Ovary (tissue), 3 donors: ENCODE measurements at regions not wholly inside any gene's neighbourhood (a gene's known extent, or its start where the extent isn't known, plus 50 kb on each side); places are given as distances from the start of the nearest gene placed in this dataset.

Source experiments
- EP300 ChIP-seq: sonication (generic); formaldehyde crosslinking; IDR thresholded peaks from one replicate; pipeline ENCODE4 v1.6.1; 2017; ENCODE audit warnings: antibody characterized with exemption
- POLR2A ChIP-seq: fragments of 450-650 bp; IDR thresholded peaks from one replicate; pipeline ENCODE4 v1.6.1; 2017; ENCODE audit warnings: antibody characterized with exemption, mild to moderate bottlenecking, moderate library complexity
- TF ChIP-seq, protein P1 (sequence below), 3 donors: fragments of 450-650 bp in 2 of 3; fragments of 200-600 bp in 1 of 3; IDR thresholded peaks; one replicate each; pipeline versions ENCODE4 v1.5.1 to v1.8.0; 2016 to 2022; ENCODE audit warnings: antibody characterized with exemption in 3 of 3, mild to moderate bottlenecking in 1 of 3
- donor health status: DM: no; HTN: no; CAD: no.

DNA sequence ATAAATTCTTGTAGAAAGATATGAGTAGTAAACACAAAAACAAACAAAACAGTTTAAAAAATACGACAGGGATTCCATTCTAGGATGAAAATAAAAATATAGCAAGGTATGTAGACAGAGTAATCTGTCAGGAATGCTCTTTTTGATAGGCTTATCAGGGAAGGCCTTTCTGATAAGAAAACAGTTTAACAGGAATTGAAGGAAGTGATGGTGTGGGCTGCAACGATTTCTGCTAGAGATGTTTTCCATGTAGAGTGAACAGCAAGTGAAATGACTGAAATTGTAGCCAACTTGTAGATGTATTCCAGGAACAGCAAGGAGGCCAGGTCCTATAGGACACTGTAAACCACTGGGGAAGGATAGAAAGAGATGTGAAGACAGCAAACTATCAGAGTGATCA is 689.7 kb upstream of the GJE1 start:
- TF ChIP-seq, protein P1, sequence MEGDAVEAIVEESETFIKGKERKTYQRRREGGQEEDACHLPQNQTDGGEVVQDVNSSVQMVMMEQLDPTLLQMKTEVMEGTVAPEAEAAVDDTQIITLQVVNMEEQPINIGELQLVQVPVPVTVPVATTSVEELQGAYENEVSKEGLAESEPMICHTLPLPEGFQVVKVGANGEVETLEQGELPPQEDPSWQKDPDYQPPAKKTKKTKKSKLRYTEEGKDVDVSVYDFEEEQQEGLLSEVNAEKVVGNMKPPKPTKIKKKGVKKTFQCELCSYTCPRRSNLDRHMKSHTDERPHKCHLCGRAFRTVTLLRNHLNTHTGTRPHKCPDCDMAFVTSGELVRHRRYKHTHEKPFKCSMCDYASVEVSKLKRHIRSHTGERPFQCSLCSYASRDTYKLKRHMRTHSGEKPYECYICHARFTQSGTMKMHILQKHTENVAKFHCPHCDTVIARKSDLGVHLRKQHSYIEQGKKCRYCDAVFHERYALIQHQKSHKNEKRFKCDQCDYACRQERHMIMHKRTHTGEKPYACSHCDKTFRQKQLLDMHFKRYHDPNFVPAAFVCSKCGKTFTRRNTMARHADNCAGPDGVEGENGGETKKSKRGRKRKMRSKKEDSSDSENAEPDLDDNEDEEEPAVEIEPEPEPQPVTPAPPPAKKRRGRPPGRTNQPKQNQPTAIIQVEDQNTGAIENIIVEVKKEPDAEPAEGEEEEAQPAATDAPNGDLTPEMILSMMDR (IDR thresholded peaks at IDR 0.05) = no peak
- TF ChIP-seq POLR2A (no peak), EP300 (no peak)
